SH-SY5Y (cell line): ENCODE measurements at regions not wholly inside any gene's neighbourhood (a gene's known extent, or its start where the extent isn't known, plus 50 kb on each side); places are given as distances from the start of the nearest gene placed in this dataset.

ENCODE experiments used
- GATA2 ChIP-seq: IDR thresholded peaks from 2 replicates; pipeline ENCODE4 v1.6.1; 2011; ENCODE audit warnings: mild to moderate bottlenecking, low read depth, low read length
- GATA3 ChIP-seq: IDR thresholded peaks from 2 replicates; pipeline ENCODE4 v1.6.1; 2011; ENCODE audit warnings: low read depth, mild to moderate bottlenecking, low read length, moderate library complexity

DNA sequence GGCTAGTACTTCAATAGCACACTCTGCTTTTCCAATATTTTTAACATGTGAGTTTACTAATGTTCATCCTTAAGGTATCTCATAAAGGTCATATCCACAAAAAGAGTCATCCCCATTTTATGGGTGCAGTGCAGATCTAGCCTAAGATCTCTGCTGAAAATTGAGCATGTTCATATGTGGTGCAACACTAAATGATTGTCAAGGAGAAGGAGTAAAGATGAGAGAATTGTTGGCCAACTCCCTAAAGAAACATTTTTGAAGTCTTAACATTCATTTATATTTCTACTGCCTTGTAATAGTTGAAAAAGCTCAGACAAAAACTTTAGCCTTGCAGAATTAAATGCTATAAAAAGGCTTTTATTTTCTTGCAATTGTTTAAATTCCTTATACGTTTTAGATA lies 1159.6 kb downstream of the TBL1XR1 start:
- TF ChIP-seq GATA3 (no peak), GATA2 (no peak)
